ENCODE measurements at regions not wholly inside any gene's neighbourhood (a gene's known extent, or its start where the extent isn't known, plus 50 kb on each side); places are given as distances from the start of the nearest gene placed in this dataset.

- TF ChIP-seq POLR2A (IDR thresholded peaks at IDR 0.05), result no peak
- TF ChIP-seq, protein P1, sequence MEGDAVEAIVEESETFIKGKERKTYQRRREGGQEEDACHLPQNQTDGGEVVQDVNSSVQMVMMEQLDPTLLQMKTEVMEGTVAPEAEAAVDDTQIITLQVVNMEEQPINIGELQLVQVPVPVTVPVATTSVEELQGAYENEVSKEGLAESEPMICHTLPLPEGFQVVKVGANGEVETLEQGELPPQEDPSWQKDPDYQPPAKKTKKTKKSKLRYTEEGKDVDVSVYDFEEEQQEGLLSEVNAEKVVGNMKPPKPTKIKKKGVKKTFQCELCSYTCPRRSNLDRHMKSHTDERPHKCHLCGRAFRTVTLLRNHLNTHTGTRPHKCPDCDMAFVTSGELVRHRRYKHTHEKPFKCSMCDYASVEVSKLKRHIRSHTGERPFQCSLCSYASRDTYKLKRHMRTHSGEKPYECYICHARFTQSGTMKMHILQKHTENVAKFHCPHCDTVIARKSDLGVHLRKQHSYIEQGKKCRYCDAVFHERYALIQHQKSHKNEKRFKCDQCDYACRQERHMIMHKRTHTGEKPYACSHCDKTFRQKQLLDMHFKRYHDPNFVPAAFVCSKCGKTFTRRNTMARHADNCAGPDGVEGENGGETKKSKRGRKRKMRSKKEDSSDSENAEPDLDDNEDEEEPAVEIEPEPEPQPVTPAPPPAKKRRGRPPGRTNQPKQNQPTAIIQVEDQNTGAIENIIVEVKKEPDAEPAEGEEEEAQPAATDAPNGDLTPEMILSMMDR (IDR thresholded peaks at IDR 0.05), result no peak
Measured at GRCh38 chr1:164443836-164444235, 115.1 kb upstream of the PBX1 start.
